SKM-1 treated with dmso at 0.1 percent for 144 hours (cell line): ENCODE measurements at regions not wholly inside any gene's neighbourhood (a gene's known extent, or its start where the extent isn't known, plus 50 kb on each side); places are given as distances from the start of the nearest gene placed in this dataset.

Experiments used
- DNase-seq: peaks from one replicate; lab custom pipeline; 2025; ENCODE audit not compliant: unreplicated experiment; lab: John Stamatoyannopoulos, UW

DNA sequence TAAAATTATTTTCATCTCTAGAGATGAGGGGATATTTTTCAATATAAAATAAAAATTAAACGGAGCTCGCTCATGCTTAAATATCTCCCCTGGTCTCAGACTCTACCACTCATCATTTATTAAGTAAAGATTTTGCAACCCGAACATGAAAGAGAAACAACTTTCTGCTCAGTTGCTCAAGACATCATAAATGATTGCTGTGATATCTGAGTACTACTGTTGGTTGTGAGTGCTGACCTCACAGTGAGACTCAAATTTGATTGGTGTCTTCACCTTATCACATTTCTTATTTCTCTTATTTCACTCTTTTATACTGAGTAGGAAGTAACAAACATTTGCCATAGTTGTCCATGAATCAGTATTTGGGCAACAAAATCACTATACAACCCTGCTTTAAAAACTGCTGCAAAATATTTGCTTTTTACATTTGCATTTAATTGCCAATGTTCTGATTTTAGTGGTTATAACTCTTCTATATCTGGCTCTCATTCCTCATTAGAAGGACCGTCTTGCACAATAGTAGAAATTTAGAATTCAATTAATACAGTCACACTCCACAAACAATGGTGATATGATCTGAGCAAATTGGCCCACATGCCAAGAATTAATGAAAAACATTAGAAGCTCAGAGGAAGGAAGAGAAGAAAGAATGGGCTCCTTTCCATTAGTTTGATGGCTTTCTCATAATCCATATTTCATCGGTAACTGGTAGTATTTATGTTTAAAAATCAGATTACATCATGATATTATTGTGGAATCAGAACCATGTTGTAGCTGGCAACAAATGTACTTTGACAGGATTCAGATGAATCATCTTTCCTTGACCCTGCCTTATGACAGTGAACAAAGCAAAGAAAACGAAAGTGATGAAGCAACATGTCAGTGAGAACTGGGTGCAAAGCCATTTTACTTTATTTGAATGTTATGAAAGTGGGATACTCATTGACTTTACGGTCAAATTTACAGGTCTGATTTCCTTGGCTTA is 973.6 kb upstream of the TENM4 start:
- DNase-seq: no peak

DNA sequence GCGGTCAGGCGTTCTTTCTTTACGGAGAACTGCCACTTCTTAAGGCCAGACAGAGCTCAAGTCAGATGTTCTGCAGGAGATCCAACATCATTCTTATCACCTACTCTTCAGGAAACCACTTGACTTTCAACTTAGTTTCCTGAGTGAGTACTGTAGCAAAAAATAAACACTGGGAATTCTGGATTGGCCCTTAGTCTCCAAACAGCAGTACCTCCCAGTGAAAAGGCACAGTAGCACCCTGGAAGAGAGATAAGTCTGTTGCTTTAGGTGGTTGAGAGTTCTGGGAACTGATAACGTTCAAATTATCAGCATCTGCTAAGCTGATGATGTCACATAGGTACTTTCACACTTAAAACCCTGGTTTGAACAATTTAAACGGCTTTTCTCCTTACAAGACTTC is 971.8 kb upstream of the TENM4 start:
- no peak for DNase-seq

DNA sequence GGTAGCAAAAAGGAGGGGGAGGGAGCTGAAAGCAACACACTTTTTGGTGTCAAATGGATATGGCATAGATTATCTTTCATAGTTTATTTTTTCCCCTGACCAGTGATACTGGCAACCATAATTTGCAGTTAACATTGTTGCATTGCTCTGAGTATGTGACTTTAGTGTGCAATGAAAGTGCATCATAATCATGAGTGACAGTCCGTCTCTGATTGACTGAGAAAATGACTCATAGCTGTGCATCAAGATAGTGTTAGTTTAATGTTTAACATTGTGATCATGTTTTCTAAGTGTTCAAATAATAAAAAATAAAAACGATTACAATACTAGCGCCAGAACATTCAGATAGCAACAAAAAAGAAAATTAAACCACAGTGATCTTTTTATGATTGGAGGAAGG is 952.4 kb upstream of the TENM4 start:
- DNase-seq: no peak

DNA sequence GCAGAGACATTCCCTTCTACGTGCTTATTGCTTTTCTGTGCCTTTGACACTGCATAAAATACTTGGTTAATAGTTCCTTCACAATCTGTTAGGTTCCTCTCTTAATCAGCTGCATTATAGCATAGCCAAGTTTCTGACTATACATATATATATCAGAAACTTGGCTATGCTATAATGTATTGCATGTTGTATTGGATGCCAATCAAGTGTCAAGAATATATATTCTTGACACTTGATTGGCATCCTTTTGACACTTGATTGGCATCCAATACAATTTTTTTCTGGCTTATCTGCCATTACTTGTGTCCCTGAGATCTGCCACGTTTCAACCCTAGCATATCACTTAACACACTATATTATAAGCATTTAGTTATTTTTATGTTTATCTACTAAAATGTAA is 949.7 kb upstream of the TENM4 start:
- no peak for DNase-seq

DNA sequence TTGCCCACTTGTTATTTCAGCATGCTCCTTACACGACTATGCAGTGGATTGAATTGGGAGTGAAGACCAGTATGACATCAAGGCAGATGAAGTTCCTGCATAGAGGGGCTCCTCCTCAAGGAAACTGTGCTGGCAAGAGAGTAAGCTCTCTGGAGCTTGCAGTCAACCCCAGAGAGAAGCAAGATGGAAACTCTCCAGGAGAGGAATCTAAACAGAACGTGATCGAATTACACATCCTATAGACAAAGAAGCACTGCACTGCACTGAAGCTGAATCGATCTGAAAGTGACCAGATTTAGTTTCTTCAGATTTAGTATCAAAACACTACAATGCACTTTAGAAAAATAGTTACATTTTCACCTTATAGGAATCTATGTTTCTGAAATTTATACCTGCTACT is 947.7 kb upstream of the TENM4 start:
- DNase-seq: no peak

DNA sequence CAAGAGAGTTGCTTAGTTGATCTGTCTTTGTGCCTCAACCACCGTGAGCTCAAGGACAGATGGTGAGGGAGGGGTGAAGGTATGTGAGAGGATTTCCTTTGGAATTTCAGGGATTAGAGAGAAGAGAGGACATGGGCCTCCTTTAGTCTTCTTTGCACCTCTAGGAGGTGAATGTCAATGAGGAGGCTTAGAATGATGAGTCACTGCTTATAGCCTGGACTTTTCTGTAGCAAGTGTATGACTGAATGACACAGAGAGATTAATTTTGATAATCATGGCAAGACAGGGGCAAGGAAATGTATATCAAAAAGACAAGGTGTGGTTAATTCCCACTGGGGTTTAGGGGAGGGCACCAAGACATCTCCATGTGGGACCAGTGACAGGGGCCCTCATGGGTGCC is 947.3 kb upstream of the TENM4 start:
- DNase-seq: no peak

DNA sequence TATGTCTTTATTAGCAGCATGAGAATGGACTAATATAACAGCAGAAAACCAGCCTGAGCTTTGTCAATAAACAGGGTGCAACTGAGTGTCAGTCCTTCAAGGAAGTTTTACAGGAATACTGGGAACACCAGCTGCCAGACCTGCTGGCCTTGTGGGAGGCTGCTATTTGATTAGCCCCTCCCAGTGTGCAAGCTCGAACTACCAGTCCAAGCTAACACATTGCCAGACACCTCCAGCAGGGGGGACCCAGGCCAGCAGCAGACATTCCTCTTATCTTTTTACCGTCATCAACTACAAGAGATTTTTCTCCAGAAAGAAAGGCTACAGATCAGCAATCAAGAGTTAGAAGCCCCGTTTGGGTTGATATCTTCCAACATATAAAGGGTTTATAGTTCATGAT is 942.8 kb upstream of the TENM4 start:
- DNase-seq: no peak

DNA sequence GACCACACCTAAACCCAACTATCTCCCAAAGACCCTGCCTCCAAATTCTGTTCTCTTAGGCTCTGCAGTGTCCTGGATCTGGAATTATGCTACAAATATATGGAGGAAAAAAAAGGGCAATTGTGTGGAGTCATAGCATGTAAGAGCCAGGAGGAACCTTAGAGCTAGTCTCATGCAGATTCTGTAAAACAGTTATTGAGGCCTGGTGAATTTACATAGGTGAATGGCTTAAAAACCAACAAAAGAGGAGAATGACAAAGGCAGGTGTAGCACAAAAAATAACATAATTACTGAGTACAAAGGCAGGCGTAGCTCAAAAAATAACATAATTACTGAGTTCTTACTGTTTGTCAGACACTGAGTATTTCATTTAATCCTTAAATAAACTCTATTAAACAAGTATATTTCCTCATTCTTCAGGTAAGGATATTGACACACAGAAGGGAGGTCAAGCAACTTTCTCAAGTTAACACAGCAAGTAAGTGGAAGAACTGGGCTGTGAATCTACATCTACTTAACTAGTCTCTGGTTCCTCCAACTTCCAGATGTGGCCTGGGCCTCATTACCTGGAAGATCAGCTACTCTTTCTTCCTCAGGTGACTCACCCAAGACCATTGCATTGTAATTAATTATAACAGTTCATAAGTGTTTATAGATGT is 938.9 kb upstream of the TENM4 start:
- DNase-seq: no peak

DNA sequence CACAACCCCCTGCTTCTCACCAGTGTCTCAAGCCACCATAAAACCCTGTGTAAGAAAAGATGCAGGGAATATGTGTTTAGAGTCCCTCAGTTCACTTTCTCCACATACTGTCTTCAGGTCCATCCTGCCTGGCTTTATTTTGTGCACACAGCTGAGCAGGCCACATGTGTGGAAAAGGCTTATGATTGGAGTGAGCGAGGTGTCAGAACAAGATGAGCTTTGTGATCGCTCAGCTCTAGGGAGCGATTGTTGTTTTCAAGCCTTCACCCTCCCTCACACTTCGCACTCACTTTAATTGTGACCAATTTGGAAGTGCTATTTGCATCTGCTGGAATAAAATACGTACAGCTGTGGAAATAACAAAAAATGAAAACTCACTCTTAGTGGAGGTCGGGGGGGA is 931.1 kb upstream of the TENM4 start:
- no peak for DNase-seq

DNA sequence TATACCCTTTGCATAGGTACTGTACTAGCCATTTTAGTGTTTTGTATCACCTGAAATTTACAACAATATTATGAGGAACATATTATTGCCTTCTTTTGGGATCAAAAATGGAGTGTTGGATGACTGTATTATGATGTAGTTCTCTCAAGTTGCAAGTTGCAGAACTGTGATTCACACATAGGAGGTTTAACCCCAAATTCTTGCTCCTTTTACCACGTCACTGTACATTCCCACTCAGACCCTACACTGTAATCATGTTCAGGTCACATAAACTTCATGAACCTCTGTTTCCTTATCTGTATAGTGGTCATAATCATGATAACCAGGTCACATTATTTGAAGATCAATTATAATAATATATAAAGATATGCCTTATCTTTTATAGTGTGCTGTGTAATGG is 925.1 kb upstream of the TENM4 start:
- DNase-seq: no peak

DNA sequence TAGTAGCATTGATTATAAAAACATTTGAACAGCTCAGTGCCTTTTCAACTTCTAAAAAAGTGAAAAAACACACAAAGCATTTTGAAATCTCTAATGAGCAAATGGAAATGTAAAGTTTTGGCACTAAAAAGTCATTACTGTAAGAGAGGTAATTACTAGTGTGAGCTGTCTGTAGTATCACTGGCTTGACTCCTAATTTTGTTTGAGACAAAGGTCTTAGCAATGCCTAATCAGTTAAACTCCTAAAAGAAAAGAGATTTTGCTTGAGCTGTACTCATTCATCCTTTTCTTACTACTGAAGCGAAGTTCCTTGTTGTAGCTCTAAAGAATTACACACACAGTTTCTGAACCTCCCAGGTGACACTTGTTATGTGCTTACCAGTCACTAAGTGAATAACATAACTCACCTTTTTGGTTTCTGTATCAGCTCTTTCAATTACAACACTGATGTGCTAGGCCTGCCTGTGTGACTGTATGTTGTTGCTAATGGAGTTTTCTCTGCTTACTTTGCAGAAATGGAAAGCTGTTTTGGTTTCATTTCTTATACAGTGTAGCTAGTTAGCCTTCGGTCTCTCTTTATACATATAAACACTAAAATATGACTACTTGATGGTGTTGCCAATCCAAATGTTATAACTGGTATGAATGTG is 924.4 kb upstream of the TENM4 start:
- DNase-seq: no peak

DNA sequence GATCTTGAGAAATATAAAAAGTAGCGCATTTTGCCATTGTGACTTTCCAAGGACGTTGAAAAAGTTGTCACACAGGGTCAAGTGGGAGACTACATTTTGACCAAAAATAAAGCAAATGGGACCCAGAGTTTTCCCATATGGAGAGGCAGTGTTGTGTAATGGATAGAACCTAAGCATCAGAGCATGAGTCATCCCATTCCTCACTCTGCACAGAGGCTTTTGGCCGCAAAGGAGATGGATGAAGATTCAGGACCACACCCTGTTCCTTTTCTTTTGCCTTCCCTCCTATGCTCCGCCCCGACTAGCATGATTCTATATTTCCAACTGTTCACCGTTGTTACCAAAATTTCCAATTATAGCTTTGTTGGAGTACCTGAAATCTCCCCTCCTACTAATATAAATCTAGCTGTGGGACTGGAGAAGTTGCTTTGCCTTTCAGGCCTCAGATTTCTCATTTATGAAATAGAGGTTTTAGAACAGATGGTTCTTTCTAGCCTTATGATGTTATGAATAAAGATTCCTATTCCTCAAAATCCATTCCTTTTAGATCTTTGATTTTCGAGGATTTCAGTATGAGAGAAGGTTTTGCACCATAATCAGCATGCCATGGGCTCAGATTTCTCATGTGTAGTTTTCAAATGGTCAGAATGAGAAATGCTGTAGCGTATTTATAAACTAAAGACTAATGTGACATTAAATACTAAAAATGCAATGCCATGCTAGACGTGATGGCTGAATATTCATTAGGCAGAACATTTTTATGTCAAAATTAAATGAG is 921.9 kb upstream of the TENM4 start:
- DNase-seq: no peak

DNA sequence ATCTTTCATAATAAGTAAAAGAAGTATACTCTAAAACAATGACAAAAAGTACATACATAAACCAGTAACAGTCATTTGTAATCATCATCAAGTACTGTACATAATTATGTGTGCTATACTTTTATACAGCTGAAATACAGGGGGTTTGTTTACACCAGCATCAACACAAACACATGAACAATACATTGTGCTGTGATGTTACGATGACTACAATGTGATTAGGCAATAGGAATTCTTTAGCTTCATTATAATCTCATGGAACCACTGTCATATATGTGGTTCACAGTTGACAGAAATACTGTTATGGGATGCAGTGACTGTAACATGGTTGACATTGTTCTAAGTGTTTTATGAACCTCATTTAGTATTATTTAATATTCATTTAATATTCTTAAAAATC is 914.4 kb upstream of the TENM4 start:
- no peak for DNase-seq

DNA sequence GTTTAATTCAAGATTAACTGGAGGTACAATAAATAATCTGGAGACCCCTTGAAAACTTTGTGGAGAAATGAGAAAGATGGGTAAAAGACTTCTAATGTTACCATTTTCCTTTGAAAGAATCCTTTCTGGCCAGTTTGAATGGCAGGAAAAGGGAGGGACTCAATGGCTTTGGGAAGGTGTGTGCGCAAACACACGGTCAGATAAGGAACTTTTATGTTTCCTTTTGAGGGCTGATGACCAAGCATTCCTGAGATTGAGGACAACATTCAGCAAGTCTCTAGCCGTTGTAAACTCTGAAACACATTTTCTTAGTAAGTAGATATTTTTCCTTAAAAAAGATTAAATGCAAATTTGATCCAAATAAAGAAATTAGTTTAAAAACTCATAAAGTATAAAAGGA is 909.7 kb upstream of the TENM4 start:
- no peak for DNase-seq

DNA sequence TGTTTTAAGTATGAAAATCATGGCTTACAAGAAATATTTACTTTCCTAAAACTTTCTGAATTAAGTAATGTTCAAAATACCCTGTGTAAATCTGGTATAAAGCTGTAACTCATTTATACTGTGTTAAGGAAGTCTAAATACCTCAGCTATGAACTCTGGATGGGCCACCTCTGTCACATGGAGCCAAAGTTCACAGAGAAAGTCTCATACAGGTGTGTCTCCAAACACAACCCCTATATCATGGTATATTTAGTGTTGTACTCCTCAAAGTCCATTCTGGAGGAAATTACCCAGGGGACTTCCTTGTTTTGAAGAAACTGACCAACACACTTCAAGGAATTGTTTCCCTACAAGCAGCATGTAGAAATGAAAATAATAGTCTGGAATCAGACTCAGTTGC is 909.2 kb upstream of the TENM4 start:
- no peak for DNase-seq

DNA sequence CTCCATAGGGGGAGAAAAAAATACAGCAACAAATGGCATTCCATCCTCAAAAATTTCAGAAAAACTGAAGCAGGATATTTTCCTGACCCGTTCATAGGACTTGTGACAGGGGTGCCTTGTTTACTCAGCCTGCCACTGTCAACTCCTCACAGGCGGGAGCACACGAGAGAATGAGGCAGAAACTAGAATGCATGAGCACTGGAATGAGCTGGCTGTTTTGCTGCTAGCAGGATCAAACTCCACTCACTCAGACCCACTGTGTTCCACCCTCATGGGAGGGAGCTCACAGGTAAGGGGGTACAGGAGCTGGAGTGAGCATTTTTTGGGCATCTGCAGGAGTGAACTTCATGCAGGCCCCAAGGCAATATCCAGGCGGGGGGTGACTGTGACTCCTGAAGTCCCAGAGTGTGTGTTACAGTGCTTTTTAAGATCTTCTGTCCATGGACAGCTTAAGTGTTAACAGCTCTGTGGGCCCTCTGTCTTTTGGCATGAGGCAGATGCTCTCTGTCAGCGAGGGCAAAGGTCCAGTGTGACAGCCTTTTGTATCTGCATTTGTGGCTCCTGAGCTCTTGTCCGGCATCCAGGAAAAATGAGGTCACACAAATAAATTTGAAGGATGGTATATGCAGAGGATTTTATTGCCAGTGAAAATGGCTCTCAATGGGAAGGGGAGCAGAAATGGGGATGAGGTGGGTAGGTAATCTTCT is 905.7 kb upstream of the TENM4 start:
- DNase-seq: no peak

DNA sequence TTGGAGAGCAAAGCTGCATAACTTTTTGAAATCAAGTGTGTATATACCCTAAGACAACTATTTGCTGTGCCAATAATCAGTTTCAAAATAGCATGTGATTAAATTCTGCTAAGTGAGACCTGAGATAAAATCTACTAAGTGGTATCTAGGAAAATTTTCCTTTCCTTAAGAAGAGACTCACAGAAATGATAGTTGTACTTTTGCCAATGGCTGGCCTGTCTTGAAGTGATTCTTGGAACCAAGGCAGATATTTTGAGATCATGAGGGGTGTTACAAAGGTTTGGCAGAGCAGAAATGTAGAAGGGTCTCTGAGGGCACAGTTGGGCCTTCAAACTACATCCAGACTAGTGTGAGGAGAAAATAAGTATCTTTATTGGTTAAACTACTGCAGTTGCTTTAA is 902.6 kb upstream of the TENM4 start:
- DNase-seq: no peak

DNA sequence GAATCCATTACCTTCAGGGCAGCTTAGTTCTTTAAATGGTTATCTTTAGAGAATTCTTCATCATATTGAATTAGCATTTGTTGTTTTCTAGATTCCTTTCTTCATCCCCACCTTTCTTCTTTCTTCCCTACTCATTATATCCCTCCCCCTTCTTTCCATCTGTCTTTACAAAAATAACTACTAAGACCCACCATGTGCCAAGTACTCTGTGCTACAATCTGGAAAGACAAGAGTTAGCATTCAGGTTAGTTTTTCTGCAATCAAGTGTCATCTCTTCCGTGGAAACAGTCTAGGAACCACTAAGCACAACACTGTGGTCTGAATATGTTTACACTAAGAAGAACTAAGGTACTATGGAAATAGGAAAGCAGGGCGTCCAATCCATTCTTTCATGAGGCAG is 897.4 kb upstream of the TENM4 start:
- no peak for DNase-seq

DNA sequence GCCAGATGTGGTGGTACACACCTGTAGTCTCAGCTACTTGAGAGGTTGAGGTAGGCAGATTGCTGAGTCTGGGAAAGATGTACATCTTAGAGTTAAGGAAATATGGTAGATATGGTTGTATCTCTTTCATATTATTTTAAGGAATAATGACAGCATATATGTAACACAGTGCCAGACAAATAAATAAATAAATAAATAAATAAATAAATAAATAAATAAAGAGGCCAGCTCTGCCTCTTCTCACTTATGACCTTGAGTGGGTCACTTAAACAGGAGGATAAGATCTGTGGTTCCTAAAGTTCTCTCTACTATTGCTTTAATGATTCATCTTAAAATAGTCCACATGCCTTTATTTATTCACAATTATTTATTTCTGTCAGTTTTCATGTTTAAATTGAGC is 890.9 kb upstream of the TENM4 start:
- no peak for DNase-seq

DNA sequence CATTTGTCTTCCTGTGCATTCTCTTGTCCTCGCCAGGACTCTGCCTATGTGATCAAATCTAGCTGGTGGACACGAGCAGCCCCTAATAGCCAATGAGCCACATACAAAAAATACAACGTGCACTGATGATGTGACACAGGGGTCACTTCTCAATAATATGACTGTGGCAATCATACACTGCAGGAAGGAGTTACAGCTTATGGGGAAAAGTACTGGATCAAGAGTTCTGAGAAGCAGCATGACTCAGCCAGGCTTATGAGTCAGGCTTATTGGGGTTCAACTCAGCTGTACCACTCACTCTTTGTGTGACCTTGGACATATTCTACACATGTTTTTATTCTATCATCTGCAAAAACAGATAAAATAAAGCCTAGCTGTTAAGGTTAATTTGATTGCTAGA is 889.4 kb upstream of the TENM4 start:
- no peak for DNase-seq

DNA sequence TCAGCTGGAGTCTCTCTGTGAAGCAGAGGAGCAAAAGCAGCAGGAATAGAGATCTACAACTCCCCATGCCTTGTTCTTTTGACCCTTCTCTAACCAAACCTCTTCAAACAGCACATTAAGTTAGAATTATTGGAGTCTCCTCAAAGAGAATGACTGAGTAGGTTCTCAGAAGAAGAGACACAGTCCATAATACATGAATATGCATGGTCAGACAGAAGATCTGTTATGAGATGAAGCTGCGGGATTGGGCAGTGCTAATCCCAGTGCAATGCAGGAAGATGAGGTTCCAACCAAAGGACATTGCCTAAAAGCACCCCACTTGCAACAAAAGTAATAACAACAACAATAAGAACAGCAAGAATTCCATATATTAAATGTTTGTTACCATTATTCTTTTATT is 887.9 kb upstream of the TENM4 start:
- DNase-seq: no peak
